Liver (tissue), 3 donors: ENCODE measurements at regions not wholly inside any gene's neighbourhood (a gene's known extent, or its start where the extent isn't known, plus 50 kb on each side); places are given as distances from the start of the nearest gene placed in this dataset.

Experiments used
- HNF4G ChIP-seq: IDR thresholded peaks from 2 replicates; pipeline ENCODE4 v1.6.1; 2016; ENCODE audit warnings: antibody characterized with exemption
- RAD21 ChIP-seq, 2 donors: IDR thresholded peaks; 2 replicates each; pipeline ENCODE4 v1.6.1; 2016; ENCODE audit warnings: antibody characterized with exemption in 2 of 2, mild to moderate bottlenecking in 2 of 2
- SP1 ChIP-seq: IDR thresholded peaks from 2 replicates; pipeline ENCODE4 v1.6.1; 2018; ENCODE audit warnings: antibody characterized with exemption, mild to moderate bottlenecking
- TAF1 ChIP-seq: conservative IDR thresholded peaks from 2 replicates; pipeline ENCODE4 v1.6.1; 2016; ENCODE audit warnings: antibody characterized with exemption, mild to moderate bottlenecking
- TF ChIP-seq, protein P1 (sequence below): fragments of 150-350 bp; IDR thresholded peaks from 2 replicates; pipeline ENCODE4 v1.5.1; 2017; ENCODE audit warnings: improper control_type of control experiment, low read depth, low read length; ENCODE audit not compliant: missing input control
- TF ChIP-seq, protein P2 (sequence below): IDR thresholded peaks from 2 replicates; pipeline ENCODE4 v1.6.1; 2016; ENCODE audit warnings: antibody characterized with exemption
- TF ChIP-seq, protein P3 (sequence below): IDR thresholded peaks from 2 replicates; pipeline ENCODE4 v1.6.1; 2016; ENCODE audit warnings: antibody characterized with exemption
- donor health status: healthy.
- donor health status: healthy.

DNA sequence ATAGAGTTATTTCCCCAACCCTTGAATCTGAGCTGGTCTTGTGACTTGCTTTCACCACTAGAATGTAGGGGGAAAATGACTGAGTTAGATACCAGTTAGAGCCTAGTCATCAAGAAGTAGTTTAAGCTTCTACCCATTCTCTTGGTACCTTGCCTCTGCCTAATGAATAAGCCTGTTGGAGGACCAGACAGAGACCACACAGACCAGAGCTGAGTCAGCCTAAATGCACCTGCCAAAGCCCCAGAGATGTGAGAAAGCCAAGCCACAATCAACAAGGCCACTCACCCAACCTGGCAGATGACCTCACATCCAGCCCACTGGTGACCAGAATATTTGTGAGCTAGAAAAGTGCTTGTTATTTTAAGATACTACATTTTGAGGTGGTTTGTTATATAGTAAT is 85.2 kb upstream of the DCLK2 start:
- TF ChIP-seq, protein P1, sequence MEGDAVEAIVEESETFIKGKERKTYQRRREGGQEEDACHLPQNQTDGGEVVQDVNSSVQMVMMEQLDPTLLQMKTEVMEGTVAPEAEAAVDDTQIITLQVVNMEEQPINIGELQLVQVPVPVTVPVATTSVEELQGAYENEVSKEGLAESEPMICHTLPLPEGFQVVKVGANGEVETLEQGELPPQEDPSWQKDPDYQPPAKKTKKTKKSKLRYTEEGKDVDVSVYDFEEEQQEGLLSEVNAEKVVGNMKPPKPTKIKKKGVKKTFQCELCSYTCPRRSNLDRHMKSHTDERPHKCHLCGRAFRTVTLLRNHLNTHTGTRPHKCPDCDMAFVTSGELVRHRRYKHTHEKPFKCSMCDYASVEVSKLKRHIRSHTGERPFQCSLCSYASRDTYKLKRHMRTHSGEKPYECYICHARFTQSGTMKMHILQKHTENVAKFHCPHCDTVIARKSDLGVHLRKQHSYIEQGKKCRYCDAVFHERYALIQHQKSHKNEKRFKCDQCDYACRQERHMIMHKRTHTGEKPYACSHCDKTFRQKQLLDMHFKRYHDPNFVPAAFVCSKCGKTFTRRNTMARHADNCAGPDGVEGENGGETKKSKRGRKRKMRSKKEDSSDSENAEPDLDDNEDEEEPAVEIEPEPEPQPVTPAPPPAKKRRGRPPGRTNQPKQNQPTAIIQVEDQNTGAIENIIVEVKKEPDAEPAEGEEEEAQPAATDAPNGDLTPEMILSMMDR, result no peak
- no peak for TF ChIP-seq TAF1
- TF ChIP-seq RAD21 (IDR thresholded peaks at IDR 0.05), result no peak
- TF ChIP-seq, protein P2, sequence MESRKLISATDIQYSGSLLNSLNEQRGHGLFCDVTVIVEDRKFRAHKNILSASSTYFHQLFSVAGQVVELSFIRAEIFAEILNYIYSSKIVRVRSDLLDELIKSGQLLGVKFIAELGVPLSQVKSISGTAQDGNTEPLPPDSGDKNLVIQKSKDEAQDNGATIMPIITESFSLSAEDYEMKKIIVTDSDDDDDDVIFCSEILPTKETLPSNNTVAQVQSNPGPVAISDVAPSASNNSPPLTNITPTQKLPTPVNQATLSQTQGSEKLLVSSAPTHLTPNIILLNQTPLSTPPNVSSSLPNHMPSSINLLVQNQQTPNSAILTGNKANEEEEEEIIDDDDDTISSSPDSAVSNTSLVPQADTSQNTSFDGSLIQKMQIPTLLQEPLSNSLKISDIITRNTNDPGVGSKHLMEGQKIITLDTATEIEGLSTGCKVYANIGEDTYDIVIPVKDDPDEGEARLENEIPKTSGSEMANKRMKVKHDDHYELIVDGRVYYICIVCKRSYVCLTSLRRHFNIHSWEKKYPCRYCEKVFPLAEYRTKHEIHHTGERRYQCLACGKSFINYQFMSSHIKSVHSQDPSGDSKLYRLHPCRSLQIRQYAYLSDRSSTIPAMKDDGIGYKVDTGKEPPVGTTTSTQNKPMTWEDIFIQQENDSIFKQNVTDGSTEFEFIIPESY, result no peak
- no peak for TF ChIP-seq SP1
- no peak for TF ChIP-seq HNF4G
- TF ChIP-seq, protein P3, sequence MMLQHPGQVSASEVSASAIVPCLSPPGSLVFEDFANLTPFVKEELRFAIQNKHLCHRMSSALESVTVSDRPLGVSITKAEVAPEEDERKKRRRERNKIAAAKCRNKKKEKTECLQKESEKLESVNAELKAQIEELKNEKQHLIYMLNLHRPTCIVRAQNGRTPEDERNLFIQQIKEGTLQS, result no peak
